Ectodermal cell (in vitro differentiated cells): ENCODE measurements at regions not wholly inside any gene's neighbourhood (a gene's known extent, or its start where the extent isn't known, plus 50 kb on each side); places are given as distances from the start of the nearest gene placed in this dataset.

ENCODE experiments used
- H3K27ac ChIP-seq: 2 replicates; pipeline ENCODE4 v1.7.0; 2013; ENCODE audit warnings: mild to moderate bottlenecking, low read depth, low read length; ENCODE audit not compliant: insufficient read depth, poor library complexity, severe bottlenecking
- H3K27me3 ChIP-seq: 2 replicates; pipeline ENCODE4 v1.7.0; 2013; ENCODE audit warnings: mild to moderate bottlenecking, low read length; ENCODE audit not compliant: insufficient read depth, control insufficient read depth, poor library complexity, severe bottlenecking
- H3K36me3 ChIP-seq: one replicate; pipeline ENCODE4 v1.7.0; 2013; ENCODE audit warnings: low read length; ENCODE audit not compliant: control insufficient read depth, insufficient read depth
- H3K4me1 ChIP-seq: one replicate; pipeline ENCODE4 v1.7.0; 2013; ENCODE audit warnings: low read length; ENCODE audit not compliant: control insufficient read depth, insufficient read depth
- H3K4me3 ChIP-seq: 2 replicates; pipeline ENCODE4 v1.7.0; 2013; ENCODE audit warnings: low read depth, low read length, control low read depth; ENCODE audit not compliant: insufficient read depth
- H3K9me3 ChIP-seq: 2 replicates; pipeline ENCODE4 v1.7.0; 2013; ENCODE audit warnings: mild to moderate bottlenecking, low read length, moderate library complexity; ENCODE audit not compliant: control insufficient read depth
- WGBS, 2 experiments: methylation state at CpG; one replicate each; pipeline ENCODE4 v1.1.7; 2013; ENCODE audit warnings: missing lambda C conversion rate in 2 of 2; 5-methylcytosine and 5-hydroxymethylcytosine counted together

DNA sequence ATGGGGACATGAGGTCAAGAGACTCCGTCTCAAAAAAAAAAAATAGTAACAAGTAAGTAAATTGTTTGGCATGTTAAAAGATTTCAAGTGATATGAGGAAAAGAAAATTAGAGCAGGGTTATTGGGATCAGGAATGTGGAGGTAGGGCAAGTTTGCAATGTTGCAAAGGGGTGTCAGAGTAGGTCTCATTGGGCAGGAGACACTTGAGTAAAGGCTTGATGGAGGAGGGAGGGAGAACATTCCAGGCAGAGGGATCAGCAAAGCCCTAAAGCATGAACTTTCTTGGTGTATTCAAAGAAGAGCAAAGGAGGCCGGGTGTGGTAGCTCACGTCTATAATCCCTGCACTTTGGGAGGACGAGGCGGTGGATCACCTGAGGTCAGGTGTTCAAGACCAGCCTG lies 87.1 kb upstream of the HAND1 start:
- WGBS, 2 experiments: 86 to 92% methylated on average over 5 of the region's 5 CpGs
- H3K4me1 ChIP-seq: no peaks in the 10 kb centered on the region
- no peaks in the 10 kb centered on the region for H3K27me3 ChIP-seq
- H3K9me3 ChIP-seq: no peaks in the 10 kb centered on the region
- H3K27ac ChIP-seq: no peak overlapping the region
- H3K4me3 ChIP-seq: no peak overlapping the region
- no peaks in the 10 kb centered on the region for H3K36me3 ChIP-seq

DNA sequence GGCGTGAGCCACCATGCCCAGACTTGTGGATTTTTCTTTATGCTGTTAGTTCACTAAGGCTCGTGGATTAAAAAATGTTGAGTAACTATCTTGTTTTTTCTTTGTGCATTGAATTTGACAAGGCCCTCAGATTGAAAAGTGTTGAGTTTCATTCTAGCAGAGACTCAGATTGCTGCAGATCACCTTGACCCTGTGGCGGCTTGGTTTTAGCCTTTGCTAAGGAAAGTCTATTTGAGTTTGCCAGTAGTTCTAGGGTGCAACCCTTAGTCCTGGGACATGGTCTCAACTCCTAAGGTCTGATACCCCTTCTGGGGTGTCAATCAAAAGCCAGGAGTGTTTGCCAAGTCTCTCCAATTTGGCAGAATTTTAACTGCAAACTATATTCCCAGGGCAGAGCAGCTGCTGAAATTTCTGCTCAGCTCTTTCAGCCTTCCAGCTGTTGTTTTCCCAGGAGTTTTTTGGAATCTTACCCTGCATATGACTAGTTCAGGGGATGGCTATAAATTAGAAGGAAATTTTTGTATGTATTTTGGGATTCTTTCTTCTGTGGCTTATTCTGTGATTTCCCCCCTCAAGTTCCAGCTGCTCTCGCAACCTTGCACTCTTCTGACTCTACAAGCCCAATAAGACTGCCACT lies 84.3 kb upstream of the HAND1 start:
- no peaks in the 10 kb centered on the region for H3K27me3 ChIP-seq
- no peaks in the 10 kb centered on the region for H3K4me1 ChIP-seq
- H3K9me3 ChIP-seq: no peaks in the 10 kb centered on the region
- H3K36me3 ChIP-seq: no peaks in the 10 kb centered on the region
- no peak overlapping the region for H3K4me3 ChIP-seq
- H3K27ac ChIP-seq: no peak overlapping the region
- whole genome bisulfite sequencing, 2 experiments: 92 to 94% methylated on average over 4 of the region's 4 CpGs

DNA sequence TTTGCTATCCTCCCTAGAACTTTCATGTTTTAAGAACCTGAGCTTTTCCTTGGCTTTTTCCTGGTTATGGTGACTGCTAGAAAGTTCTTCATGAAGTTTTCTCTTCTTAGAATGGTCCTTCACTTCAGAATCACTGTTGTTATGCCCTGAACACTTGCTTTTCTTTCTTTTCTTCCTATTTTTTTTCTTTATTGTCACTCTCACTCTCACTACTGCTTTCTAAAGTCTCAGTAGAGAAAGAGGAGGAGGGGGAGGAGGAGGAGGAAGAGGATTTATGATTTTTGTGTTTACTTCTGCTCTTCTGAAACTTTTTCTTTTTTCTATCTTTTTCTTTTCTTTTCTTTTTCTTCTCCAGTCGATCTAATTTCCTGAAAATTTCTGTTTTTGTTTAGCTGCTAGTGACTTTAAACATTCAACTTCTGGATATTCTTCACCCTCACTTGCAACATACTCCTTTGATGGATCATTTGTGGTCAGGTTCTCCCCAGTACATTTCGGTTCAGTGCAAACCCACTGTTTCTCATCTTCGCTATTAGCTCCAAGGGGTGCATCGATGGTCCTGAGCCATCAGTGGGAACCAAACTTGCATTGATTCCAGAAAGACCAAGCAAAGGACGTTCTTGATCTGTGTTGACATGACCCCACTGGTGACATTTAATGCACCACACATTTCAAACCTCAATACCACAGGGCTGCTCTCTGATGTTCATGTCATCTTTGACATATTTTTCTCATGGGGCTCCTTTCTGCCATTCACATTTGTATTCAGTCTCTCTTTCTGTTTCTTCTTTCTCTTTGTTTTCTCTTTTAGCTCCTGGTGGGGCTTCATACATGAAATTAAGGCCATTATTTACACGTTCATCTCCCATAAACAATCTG lies 81.6 kb upstream of the HAND1 start:
- Histone ChIP-seq H3K27ac (no peak overlapping the region), H3K36me3 (no peaks in the 10 kb centered on the region), H3K9me3 (no peaks in the 10 kb centered on the region), H3K27me3 (no peaks in the 10 kb centered on the region), H3K4me3 (no peak overlapping the region), H3K4me1 (no peaks in the 10 kb centered on the region)
- WGBS, 2 experiments: 89 to 92% methylated on average over 5 of the region's 6 CpGs

DNA sequence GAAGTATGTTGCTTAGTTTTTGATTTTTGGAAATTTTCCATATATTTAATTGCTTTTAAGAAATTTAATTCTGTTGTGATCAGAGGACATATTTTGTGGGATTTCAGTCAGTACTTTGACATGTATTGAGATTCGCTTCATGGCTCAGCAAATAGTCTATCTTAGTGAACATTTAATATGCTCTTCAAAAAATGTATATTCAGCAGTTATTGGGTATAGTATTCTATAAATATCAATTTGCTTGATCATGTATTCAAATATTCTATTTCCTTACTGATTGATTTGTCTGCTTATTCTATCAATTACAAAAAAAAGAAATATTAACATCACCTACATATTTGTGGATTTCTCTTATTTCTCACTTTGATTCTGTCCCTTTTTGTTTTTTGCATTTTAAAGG lies 79.5 kb upstream of the HAND1 start:
- Histone ChIP-seq H3K4me3 (no peak overlapping the region), H3K27ac (no peak overlapping the region), H3K4me1 (no peaks in the 10 kb centered on the region), H3K9me3 (no peaks in the 10 kb centered on the region), H3K36me3 (no peaks in the 10 kb centered on the region), H3K27me3 (no peaks in the 10 kb centered on the region)
- WGBS, 2 experiments: 100% methylated on average over 1 of the region's 1 CpG; no CpG with 5 or more reads in 1 of the 2 experiments

DNA sequence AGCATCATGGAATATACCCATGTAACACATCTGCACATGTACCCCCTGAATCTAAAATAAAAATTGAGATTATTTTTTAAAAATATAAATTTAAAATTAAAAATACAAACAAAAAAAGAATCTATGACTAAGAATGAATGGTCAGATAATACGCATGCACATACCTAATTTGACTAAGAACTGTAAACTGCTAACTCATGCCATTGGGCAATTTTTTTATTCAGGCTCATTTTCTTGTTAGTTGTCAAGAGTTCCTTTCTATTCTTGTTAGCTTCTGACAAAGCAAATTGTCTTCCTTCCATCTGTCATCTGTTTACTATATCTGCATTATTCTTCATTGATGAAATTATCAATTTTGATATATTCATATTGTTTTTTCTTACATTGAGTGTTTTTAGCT lies 69.5 kb upstream of the HAND1 start:
- no peak overlapping the region for H3K4me3 ChIP-seq
- no peak overlapping the region for H3K27ac ChIP-seq
- no peaks in the 10 kb centered on the region for H3K4me1 ChIP-seq
- no peaks in the 10 kb centered on the region for H3K9me3 ChIP-seq
- no peaks in the 10 kb centered on the region for H3K36me3 ChIP-seq
- no peaks in the 10 kb centered on the region for H3K27me3 ChIP-seq
- WGBS, 2 experiments: 86 to 94% methylated on average over 1 of the region's 1 CpG

DNA sequence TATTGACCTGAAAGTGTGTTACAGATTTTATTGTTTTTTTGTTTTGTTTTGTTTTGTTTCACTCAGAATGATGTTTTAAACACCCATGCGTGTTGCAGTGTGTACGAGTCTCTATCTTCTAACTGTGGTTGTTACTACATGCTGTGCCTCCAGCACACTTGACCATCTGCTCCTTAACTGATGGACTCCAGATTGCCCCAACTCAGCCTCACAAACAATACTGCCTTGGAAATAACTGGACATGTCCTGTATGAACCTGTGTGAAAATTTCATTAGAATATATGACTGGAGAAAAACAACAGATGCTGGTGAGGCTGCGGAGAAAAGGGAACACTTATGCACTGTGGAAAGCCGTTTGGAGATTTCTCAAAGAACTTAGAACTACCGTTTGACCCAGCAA lies 68.7 kb upstream of the HAND1 start:
- H3K36me3 ChIP-seq: no peaks in the 10 kb centered on the region
- no peak overlapping the region for H3K27ac ChIP-seq
- H3K4me3 ChIP-seq: no peak overlapping the region
- H3K27me3 ChIP-seq: no peaks in the 10 kb centered on the region
- H3K4me1 ChIP-seq: no peaks in the 10 kb centered on the region
- WGBS, 2 experiments: 92 to 94% methylated on average over 5 of the region's 5 CpGs
- H3K9me3 ChIP-seq: no peaks in the 10 kb centered on the region

DNA sequence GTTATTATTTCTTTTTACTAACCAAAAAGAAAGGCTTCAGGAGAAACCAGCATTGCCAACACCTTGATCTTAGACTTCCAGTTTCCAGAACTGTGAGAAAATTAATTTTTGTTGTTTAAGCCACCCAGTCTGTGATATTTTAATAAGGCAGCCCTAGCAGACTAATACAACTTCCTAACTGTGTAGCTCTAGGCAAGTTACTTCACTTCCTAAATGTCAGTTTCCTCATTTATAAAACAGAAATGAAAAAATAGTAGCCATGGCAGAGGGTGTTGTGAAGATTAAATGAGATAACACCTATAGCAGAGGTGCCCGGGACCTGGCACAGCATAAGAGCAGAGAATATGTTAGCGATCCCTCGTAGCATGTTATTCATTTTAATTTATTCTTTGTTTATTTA lies 66.6 kb upstream of the HAND1 start:
- H3K36me3 ChIP-seq: no peaks in the 10 kb centered on the region
- H3K27me3 ChIP-seq: no peaks in the 10 kb centered on the region
- H3K9me3 ChIP-seq: no peaks in the 10 kb centered on the region
- no peak overlapping the region for H3K4me3 ChIP-seq
- 94 to 100% methylated on average over 3 of the region's 3 CpGs for WGBS, 2 experiments
- no peak overlapping the region for H3K27ac ChIP-seq
- peaks cover 3% of the 10 kb centered on the region for H3K4me1 ChIP-seq

DNA sequence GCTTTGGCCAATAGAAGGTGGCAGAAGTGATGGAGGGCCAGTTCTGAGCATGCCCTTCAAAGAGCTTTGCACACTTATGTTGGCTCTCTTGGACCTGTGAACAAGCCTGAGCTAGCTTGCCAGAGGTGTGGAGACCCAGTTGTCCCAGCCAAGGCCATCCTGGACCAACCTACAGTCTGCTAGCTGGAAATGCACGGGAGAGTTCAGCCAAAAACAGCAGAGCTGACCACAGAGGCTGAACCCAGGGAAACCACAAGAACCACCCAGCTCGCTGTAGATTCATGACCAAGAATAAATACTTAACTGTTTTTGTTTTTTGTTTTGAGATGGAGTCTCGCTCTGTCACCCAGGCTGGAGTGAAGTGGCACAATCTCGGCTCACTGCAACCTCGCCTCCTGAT lies 65.4 kb upstream of the HAND1 start:
- no peak overlapping the region for H3K27ac ChIP-seq
- H3K4me3 ChIP-seq: no peak overlapping the region
- H3K27me3 ChIP-seq: no peaks in the 10 kb centered on the region
- no peaks in the 10 kb centered on the region for H3K36me3 ChIP-seq
- H3K4me1 ChIP-seq: peaks cover 3% of the 10 kb centered on the region
- 90 to 92% methylated on average over 5 of the region's 5 CpGs for WGBS, 2 experiments
- H3K9me3 ChIP-seq: no peaks in the 10 kb centered on the region

DNA sequence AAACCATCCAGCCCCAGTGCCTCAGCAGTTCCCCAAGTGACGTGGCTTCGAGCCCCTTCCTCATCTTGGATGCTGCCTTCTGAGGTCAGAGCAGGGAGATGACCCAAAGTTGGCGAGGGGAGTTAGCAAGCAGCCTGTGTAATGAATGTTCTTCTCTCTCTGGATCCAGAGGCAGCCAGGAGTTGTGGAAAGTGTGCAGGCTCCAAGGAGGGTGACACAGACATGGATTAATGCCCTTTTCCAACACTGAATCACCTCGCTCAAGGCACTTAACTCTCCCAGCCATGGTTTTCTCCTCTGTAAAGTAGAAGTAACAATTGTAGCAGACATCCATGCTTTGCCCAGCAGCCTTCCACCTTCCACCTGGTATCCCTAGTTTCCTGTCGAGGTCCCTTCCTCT lies 64.6 kb upstream of the HAND1 start:
- WGBS, 2 experiments: 80 to 88% methylated on average over 4 to 5 of the region's 5 CpGs
- no peaks in the 10 kb centered on the region for H3K9me3 ChIP-seq
- no peaks in the 10 kb centered on the region for H3K27me3 ChIP-seq
- no peaks in the 10 kb centered on the region for H3K36me3 ChIP-seq
- no peak overlapping the region for H3K27ac ChIP-seq
- peaks cover 3% of the 10 kb centered on the region for H3K4me1 ChIP-seq
- H3K4me3 ChIP-seq: no peak overlapping the region

DNA sequence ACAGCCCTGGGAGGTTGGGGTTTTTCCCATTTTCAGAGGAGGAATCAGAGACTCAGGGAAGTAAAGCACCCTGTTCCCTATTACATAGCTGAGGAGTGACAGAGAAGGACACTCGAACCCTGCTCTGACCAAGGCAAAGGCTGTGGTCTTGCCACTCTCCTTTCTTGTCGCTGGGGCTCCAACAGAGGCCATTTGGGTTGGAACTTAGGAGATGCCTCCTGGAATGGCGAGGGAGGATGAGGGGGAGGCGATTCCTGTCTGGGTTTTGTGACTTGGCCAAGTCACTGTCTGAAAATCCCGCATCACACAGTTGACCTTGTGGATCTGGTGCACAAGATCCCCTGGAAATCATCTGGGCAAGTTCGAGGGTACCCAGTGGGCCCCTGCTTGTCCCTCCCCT lies 64.0 kb upstream of the HAND1 start:
- 90 to 91% methylated on average over 6 of the region's 6 CpGs for WGBS, 2 experiments
- H3K27me3 ChIP-seq: no peaks in the 10 kb centered on the region
- no peak overlapping the region for H3K4me3 ChIP-seq
- H3K27ac ChIP-seq: no peak overlapping the region
- H3K4me1 ChIP-seq: peaks cover 3% of the 10 kb centered on the region
- H3K9me3 ChIP-seq: no peaks in the 10 kb centered on the region
- no peaks in the 10 kb centered on the region for H3K36me3 ChIP-seq
